GM19025 (cell line): ENCODE measurements at regions not wholly inside any gene's neighbourhood (a gene's known extent, or its start where the extent isn't known, plus 50 kb on each side); places are given as distances from the start of the nearest gene placed in this dataset.
"Not testable (repeated sequence)": the region's sequence is repeated elsewhere in the genome, so short reads cannot be mapped to it uniquely, and the experiment has no call there.

ENCODE experiments used
- ATAC-seq: cut with Tn5 transposase; IDR thresholded peaks from one replicate; pipeline ENCODE4 v1.9.1; 2021; ENCODE audit warnings: mild to moderate bottlenecking, low read depth, moderate library complexity; ENCODE audit not compliant: unreplicated experiment

- no peak for ATAC-seq
Observed at GRCh38 chr13:111411919-111412650, 91.6 kb downstream of the TEX29 start.

DNA sequence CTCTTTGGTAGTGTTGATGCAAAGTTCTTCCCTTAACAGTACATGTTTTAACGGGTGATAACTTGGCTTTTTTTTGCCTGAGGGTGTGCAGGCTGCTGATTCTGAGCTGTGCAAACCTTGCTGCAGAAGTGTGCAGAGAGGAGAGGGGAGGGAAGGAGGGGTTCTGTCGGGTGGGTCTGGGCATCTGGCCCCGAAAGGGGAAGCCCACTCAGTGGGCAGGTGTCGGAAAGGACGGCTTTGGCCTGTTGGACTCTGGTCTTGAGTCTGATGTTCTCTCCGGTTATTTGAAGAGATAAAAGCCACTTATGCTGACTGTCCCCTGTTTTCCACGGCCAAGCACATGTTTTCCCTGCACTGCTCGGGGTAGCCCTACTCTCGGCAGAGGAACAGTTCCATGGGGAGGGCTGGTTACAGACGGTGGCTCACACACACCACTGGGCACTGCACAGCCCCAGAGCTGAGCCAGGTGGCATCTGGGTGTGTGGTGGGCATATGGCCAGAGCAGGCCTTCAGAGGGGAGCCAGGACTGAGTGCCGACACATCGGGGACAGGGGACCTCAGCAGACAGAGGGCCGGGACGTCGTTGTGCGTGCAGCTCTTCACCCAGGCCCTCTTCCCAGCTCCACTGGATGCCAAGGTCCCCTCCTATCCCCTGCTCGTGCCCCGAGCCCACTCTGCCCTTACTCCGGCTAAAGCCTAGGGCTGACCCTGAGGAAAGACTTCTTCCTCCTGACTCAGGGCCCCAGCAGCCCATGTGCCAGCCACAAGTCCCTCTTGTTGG is 93.2 kb downstream of the TEX29 start:
- ATAC-seq = no peak

- ATAC-seq = no peak
Observed at GRCh38 chr13:111414341-111414740, 93.9 kb downstream of the TEX29 start.

DNA sequence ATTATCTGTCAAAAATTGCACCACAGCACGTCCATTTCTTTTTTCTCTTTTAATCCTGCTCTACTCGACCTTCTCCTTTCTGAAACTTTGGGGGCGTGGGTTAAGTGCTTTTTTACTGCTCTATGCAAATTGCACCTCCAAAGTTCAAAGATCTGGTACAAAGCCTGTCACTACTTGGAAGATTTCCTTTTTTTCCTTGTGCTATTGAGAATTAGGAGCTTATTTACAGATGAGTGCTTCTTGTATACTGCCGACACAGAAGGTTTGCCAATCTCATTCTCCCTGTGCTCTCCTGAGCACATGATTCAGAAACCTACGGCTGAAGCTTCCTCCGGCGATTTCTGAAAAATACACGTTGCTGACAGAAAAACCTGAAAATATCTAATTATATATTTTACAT is 94.8 kb downstream of the TEX29 start:
- no peak for ATAC-seq

DNA sequence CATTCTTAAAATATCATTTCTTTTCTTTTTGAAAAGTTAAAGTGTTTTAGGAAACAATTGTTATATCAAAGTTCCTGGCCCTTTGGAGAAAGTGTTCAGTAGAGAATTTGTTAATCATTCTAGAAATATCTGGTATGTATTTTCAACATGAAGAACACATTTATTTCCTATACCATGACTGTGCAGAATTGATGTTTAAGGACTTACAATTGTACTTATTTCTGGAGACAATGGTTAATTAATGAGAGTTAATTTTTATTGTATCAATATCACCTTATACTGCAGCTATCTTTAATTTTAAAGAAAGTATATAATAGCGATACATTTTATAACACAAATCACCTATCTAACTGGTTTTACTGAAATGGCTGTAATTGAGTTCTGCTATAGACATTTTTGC is 95.3 kb downstream of the TEX29 start:
- ATAC-seq = no peak

- no peak for ATAC-seq
Observed at GRCh38 chr13:111418101-111418500, 97.7 kb downstream of the TEX29 start.

DNA sequence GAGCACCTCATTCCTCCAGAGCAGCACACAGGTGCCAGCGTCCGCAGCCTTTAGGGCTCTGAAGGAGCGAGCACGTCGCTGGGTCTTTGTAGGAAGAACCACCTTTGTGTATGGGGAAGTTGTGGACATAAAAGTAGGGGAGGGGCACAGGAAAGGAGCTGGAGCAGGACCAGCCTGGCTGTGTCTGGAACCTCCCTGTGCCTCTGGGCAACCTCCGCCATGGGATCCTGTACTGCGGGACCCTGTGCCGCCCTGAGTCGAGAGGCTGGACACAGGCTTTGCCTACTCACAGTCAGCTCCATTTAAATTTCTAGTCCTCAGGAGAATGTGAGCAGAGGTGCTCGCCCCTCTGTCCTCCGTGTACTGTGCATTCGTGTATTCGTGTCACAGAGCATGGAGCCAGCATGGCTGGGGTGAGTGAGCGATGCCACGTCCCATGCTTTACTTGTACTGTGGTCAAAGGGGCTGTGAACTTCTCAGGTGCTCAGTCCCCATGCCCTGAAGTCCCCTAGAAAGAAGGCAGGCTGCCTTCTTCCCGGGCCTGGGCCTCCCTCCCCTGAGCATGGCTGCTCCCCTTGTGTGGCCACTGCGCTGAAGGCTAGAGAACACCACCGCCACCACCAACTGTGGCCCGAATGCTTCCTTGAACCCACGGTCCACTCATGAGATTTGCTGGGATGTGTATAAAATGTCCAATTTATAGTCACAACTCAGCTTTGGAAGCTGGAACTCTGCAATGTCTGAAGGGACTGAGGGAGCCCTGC is 99.9 kb downstream of the TEX29 start:
- no peak for ATAC-seq

GRCh38 chr13:111421216-111421615 is 100.8 kb downstream of the TEX29 start:
- ATAC-seq = no peak

GRCh38 chr13:111422348-111422747 is 101.9 kb downstream of the TEX29 start:
- no peak for ATAC-seq

- ATAC-seq = no peak
Observed at GRCh38 chr13:111423168-111423785, 102.8 kb downstream of the TEX29 start.

- ATAC-seq = no peak
Observed at GRCh38 chr13:111424134-111424533, 103.7 kb downstream of the TEX29 start.

DNA sequence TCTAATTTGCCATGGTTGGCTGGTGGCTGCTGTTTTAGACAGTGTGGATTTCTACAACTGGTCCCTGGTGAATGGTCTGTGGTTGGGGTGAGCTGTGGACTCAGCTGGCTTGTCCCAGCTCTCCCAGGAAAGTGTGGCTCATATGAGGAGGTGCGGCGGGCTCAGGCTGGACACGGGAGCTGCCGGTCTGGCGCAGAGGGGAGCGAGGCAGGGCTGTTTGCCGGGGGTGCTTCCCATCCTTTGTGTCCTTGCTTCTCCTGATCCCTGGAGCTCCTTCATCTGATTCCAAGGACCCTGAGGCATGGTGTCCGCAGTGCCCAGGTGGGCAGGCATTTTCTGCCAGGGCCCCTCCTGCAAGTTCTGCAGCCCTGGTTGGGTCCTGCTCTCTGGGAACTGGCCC is 104.9 kb downstream of the TEX29 start:
- ATAC-seq = no peak

DNA sequence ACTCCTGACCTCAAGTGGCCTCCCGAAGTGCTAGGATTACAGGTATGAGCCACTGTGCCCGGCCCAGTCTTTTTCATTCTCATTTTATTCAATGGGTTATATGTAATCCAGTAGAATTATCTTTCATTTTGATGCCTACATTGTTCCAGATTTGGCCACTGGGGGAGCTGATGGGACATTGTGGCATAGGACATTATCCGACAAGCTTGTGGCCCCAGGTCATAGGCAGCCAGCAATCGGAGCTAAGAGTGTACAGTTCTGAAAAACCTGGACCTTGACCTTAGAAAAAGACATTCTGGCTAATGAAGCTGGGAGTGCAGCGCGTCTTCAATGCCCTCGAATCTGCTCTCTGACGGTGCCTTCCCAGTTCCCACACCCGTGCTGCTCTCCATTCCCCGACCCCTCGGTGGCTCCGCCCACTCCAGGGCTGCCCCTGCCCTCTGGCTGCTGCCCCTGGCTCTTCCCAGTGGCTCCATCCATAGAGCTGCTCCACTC is 108.7 kb downstream of the TEX29 start:
- peak; percentile 48 for ATAC-seq

DNA sequence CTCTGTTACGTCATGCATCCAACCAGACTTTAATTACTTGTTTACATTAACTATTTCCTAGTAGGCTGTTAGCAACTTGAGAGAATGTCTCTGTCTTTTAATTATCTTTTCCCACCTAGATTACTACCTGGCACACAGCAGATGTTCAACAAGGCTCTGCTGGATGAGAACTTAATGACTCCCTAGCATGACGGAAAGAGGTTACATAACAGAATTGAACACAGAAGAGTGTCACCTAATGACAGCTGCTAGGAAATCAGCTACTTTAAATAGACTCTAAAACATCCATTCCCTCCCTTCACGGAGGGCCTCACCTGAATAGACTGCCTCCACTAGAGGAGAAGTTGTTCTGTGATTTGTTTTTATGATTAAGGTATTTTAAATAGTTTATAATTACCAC is 110.8 kb downstream of the TEX29 start:
- ATAC-seq = no peak

DNA sequence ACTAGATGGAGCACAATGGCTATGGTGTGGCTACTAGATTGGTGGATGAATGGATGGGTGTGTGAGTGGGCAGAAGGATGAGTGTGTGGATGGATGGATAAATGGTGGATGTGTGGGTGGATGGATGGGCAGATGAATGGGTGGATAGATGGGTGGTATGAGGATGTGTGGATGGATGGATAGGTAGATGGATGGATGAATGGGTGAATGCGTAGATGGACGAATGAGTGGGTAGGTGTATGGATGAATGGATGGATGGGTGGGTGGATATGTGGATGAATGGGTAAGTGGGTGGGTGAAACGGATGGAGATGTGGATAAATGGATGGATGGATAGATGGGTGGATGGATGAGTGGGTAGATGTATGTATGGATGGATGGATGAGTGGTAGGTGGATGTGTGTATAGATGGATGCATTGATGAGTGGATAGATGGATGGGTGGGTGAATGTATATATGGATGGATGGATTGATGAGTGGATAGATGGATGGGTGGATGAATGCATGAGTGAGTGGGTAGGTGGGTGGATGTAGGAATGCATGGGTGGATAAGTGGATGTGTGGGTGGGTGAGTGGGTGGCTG is 114.2 kb downstream of the TEX29 start:
- ATAC-seq = no peak

- ATAC-seq = no peak
Observed at GRCh38 chr13:111436446-111436845, 116.0 kb downstream of the TEX29 start.

- ATAC-seq = no peak
Observed at GRCh38 chr13:111437417-111437816, 117.0 kb downstream of the TEX29 start.

GRCh38 chr13:111437856-111438547 is 117.6 kb downstream of the TEX29 start:
- ATAC-seq = no peak

- not testable (repeated sequence) for ATAC-seq
Observed at GRCh38 chr13:111440492-111440891, 120.0 kb downstream of the TEX29 start.

DNA sequence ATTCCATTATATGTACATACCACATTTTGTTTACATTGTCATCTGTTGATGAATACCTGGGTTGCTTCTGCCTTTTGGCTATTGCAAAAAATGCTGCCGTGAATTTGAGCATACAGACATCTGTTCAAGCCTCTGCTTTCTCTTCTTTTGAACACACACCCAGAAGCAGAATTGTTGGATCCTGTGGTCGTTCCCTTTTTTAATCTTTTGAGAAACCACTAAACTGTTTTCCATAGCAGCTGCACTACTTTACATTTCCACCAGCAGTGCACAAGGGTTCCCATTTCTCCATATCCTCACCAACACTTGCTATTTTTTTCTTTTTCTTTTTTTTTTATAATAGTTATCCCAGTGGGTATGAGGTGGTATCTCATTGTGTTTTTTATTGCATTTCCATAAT is 123.5 kb downstream of the TEX29 start:
- no peak for ATAC-seq
